M059J (cell line): ENCODE measurements at regions not wholly inside any gene's neighbourhood (a gene's known extent, or its start where the extent isn't known, plus 50 kb on each side); places are given as distances from the start of the nearest gene placed in this dataset.

ENCODE experiments used
- DNase-seq: peaks from one replicate; pipeline ENCODE4 v3.0.0-alpha.2; 2012; ENCODE audit warnings: low read depth

DNA sequence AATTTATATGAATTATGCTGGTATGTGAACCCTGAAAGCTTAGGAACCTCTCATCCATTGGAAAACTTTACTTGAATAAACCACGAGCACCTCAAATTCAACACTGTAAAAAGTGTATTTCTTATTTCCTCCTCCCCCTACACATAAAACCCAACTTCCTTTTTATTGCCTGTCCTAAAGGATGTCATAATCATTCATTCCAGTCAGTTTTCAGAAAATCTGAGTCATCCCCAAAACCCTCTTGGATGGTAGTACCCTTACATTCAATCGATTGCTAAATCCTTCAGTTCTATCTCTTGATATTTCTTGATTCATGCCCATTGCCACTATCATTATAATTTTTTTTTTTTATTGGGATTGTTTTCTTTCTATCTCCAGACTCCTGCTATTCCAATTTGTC is 91.1 kb upstream of the ATP8A1 start:
- no peak for DNase-seq

DNA sequence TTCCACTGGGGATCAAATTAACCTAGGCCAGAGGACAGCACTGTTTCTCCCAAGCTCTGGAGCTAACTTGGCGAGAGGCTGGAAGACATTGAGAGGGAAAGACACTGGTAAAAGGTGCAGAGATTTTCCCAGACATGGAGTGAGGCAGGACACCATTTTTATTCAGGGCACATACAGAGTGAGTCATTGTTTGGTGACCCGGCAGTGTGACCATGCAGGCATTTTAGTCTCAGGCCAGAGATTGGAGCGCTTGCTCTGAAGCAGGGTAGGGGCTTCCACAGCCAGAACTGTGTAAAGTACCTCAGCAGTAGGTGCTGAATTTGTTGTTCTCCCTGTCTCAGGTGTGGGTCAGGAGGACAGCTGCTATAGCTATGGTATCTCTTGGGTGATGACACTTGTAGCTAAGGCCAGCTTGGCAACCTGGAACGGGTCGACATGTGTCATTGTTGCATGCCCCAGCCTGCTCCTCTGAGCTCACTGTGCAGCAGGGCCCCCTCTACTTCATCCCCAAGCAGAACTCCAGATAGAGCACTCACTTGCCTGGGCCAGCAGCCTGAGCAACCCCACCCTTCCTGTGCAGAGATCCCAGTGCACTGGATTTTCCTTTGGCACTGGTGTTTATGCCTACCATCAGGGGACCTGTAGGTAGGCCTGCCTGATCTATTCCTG is 79.8 kb upstream of the ATP8A1 start:
- DNase-seq = no peak

DNA sequence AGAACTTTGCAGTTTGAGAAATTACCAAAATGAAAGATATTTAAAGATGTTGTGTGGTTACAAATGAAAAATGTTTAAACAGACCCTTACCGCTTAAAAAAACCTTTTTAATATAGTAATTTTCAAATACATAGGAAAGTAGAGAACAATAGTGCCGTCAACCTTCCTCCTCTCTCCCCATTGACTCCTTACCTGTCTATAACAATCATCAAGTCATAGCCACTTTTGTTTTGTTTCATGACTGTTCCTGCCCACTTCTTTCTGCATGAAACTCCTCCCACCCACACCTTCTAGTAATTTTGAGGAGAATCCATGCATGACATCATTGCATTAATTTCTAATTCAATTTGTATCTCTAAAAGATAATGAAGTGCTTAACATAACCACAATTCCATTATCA is 76.5 kb upstream of the ATP8A1 start:
- no peak for DNase-seq

DNA sequence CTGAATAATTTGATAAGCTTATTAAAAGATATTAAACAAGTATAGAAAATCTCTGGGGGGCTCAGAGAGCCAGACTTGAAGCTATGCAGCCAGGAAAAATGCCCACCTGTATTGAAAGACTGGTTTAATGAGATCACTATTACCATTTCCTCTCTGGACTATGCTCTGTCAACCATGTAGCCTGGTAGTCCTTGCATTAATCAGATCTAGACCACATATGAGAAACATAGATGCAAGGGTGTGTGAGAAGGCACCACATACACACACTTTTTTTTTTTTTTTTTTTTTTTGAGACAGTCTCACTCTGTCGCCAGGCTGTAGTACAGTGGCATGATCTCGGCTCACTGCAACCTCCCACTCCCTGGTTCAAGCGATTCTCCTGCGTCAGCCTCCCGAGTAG is 75.9 kb upstream of the ATP8A1 start:
- no peak for DNase-seq

DNA sequence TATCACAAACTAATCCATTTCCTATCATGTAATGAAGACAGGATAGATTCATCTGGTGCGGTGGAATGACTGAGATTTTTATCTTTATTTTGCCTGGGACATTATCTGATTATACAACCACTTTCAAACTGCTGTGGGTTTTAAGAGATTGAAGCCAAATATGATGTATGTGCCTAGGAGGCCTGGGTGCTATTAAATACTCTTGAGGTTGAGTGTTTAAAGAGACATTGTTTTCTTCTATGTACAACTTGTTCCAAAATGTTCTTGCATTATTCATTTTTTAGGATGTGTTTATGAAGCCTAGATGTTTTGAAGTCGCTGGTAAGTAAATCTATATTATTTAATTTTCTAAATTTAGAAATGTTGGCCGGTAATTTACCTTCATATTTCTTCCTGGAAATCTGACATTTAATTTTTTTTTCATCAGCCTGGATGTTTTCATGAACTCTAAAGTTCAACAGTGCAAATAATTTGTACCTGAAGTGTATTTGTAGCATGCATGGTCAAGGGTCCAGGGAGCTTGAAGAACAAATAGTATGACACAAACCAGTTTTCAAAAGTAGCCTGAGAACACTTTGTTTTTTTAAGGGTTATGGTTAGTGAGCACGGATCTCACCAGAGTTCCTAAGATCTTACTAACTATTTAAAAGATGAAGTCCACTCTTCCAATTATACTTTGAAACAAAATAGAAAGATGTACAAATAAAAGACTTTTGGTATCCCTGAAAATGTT is 72.8 kb upstream of the ATP8A1 start:
- DNase-seq = no peak

DNA sequence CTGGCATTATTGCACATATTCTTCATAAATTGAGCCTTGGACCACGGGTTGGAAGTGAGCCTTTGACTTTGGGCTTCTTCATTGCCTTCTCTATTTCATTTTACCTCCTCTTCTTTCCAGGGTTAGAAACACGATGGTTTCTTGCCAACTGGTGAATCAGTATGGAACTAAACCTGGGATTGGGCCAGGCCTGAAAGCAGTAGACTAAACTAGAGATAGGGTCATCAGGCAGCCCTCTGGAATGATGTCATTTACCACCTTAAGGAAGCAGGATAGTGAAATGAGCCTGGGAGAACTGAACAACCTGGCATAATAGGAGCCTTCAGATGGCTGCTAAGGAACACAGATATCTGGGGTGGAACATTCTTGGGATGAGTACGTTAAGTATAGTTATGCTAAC is 67.5 kb upstream of the ATP8A1 start:
- DNase-seq = no peak

DNA sequence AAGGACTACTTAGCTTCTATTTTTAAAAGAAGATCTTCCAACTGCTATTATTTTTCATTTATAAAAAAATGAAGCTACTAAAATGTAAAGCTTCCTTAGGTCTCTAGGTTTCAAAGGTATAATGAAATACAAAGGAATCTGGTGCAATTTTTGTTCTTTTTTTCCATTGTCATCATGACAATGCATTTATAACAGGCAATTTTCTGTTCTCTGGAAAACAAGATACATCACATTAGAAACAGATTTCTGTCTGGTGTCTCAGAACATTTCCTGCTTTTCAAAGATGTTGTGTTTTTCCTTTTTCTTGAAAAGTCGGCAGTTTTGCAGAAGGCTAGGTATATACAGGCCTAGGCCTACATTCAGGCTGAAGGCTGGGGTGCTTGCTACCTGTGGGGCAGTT is 63.6 kb upstream of the ATP8A1 start:
- no peak for DNase-seq

DNA sequence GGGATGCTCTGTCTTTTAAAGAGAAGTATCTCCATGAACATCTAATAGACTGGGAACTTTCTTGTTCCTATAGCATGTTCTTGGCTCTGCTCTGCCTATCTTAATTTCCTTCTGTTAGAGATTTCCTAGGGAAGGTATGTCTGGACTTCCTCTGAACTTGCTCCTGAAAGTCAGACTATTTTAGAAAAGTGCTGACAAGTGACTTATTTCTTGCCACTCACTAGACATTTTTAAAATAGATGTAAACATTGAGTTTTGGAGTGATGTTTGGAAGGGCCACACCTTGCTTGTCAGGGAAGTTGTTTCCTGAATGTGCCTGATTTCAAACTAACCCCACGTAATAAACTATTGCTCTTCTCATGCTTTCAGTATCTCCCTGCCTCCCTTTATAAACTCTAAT is 62.4 kb upstream of the ATP8A1 start:
- no peak for DNase-seq

DNA sequence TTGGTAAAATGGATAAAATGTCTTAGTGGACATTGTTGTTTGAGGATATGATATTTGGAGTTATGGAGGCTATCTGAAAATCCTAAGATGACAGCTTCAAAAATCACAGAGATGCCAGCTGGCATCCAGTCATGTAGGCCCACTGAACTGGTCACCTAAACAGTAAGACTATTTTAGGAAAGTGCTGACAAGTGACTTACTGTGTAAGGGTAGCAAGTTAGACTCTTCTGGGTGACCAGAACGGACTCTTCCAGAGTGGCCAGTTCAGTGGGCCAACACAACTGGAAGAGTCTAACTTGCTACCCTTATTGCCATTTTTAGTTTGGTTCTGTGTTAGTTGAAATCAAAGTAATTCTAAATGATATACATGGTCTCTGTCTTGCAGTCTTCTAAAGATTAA is 61.4 kb upstream of the ATP8A1 start:
- no peak for DNase-seq

DNA sequence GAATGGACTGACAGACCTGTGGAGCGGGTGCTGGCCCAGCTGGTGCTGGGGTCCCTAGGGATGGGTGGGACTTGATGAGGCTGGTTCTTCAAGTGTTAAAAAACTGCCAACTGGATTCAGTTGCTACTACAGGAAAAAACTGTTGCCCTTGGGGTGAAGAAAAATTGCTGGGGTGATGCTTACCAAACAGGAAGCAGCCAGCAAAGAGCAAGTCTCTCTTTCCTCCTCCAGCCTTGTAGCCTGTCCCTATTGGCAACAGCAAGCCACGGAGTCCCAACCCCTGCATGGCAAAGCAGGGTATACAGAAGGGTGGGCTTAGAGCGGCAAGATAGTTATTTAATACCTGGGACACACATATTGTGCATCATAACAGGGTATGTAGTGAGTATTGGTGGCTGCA is 60.1 kb upstream of the ATP8A1 start:
- no peak for DNase-seq

DNA sequence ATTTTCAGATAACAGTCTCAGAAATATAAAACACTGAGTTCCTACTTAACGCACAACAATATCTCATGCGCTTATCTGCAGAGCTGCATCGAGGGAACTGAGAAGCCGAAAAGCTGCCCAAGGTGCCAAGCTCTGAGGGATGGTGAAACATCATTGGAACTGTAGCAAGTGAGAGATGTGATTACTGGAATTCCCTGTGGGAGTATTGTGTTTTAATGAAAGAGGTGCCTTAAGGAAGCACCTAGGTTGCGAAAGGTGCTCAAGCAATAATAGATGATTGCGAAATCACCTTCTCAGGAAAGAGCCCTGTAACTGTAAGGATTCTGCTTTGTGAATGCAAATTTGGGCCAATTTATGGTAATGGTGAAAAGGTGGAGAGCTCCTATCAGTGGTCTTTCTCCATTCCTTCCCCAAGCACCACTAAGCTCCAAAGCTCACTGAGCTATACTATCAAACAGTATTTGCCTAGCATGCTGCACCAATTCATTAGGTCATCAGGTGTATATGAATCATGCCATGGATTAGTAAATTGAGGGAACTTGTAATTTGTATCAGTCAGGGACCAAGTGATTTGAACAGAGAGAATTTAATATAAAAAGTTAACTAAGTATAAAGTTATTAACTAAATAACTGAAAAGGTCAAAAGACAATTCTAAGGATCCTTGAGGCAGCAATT is 59.0 kb upstream of the ATP8A1 start:
- DNase-seq = no peak

DNA sequence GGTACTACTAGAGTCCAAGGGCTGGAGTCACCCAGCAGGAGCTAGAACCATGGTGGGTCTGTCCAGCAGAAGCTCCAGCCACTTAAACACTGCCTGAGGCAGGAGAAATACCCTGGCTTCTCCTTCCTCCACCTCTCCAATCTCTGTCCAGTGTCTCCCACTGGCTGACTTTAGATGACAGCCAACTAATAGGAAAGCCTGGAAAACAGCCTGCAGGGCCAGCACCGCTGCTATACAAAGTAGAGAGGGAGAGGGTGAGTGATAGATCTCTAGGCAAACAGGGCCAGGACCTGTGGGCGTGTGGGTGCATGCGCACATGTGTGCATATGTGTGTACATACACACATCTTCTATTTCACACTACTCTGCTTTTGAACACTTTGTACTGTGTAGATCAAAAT is 56.5 kb upstream of the ATP8A1 start:
- DNase-seq = no peak

DNA sequence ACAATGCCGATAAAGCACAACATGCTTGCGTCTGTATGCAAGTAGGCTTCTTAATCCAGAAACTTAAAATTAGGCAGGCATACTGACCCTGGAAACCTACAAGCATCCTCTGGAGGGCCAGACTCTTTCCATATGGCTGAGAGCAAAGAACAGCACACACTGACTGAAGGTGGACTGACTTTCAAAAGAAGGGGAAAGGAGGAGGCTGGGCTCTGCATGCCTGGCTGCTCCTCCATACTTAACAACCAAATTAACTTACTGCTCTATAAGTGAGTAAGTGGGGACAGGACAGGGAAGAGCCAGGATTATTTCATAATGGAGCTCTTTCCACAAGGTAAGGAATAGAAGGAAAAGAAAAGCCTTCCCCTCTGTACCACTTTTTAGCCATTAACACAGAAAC is 55.9 kb upstream of the ATP8A1 start:
- DNase-seq = no peak

DNA sequence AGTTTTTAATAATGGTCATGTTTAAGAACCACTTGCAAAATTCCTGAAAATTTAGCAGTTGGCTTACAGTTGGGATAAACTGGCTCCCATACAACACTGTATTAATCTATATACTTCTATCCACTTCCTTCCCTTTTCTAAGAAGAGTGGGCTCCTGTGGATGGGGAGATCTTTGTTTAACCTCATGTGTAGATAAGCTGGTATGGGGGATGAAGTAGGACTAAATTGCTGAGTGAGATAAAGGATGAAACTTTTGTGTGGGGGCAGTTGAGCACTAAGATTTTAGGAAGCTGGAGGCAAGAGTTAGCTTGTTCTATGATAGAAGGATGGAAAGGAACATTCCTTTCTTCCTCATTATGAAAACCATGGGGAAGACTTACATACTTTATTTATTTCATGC is 54.6 kb upstream of the ATP8A1 start:
- DNase-seq = no peak

DNA sequence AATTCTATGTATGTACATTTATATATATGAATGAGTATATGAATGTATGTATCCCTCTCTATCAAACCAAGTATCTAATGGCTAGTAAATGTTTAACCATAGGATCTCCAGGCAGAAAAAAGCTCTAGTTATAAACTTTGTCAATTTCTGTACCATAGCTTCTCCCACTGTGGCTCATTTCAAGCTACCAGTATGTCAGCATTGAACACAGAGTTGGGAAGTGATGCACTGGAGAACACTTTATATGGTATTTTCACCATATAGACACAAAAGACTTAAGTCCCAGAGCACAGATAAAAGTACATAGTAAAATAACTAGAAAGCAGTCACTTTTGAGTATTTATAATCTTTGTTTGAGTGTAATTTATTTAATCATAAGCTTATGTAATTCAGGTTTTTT is 53.9 kb upstream of the ATP8A1 start:
- no peak for DNase-seq

DNA sequence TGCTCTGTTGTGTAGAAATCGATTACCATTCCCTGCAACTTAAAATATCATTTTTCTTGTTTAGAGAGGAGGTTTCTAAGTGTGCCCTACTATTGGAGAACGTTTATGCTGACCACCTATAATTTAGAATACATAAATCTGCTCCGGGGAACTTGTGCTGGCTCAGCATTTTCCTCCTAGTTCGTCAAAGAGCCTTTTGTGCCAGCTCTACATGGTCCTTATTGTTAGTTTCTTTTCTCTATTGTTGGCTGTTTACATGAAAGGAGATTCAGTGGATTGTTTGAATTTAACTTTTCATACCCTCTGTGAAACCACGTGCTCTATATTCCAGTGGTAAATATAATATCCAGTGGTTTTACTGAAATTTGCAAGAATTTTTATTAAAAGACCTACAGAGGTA is 53.4 kb upstream of the ATP8A1 start:
- no peak for DNase-seq

DNA sequence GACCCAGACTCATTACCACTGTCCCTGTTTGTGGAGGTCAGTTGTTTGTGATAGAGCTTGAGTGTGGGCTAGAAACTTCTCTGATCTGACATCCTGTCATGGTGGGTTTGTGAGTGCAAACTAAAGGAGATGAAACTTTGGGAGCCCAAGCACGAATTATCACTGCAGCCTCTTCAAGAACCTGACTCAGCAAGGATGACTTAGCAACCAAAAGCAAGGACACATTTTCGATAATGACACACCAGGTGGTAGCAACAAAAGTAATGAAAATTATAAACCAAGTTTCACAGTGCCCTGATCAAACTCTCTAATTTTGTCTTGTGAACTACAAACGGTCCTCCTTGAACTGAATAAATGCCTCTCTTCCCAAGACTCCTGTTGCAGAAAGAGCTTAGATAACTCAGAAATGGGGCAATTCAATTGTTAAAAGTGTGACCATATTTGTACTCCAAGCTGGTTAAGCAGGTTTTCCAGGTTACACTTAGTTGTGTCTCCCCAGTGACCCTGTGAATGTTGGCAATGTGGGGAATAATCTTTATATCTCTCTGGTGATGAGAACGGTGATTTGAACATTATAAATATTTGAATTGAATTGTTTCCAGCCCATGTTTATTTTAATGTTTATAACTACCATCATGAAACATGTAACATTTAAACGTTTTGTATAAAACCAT is 52.6 kb upstream of the ATP8A1 start:
- no peak for DNase-seq

DNA sequence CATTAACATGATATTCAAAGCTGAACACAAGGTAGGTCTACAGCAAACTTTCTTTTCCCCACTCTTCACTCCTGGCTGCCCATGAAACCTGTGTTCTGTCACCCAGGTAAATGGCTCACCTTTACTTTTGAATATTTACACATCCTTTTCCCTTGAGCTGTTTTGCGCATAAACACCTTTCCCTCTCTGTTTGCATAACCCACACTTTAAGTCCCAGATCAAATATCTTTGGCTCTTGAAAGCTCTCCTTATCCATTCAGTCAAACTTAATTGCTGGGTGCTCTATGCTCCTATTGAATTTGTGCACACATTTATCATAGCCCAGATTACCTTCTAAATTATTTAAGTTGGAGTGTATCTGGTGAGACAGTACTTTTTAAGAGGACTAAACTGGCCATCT is 51.7 kb upstream of the ATP8A1 start:
- no peak for DNase-seq
